C4-2B (cell line): ENCODE measurements at regions not wholly inside any gene's neighbourhood (a gene's known extent, or its start where the extent isn't known, plus 50 kb on each side); places are given as distances from the start of the nearest gene placed in this dataset.

Experiments used
- H3K27ac ChIP-seq: fragments of 450-650 bp; 2 replicates; pipeline ENCODE4 v1.5.1; 2017
- CTCF ChIP-seq: fragments of 450-650 bp; conservative IDR thresholded peaks from 2 replicates; pipeline ENCODE4 v1.5.1; 2017; ENCODE audit warnings: mild to moderate bottlenecking
- ZFX ChIP-seq: fragments of 450-650 bp; IDR thresholded peaks from 2 replicates; pipeline ENCODE4 v1.6.1; 2017

- H3K27ac ChIP-seq: no peak overlapping the region
- TF ChIP-seq ZFX: no peak
- TF ChIP-seq CTCF: no peak
Observed at GRCh38 chr1:29984862-29985605, 738.4 kb downstream of the MATN1 start.

DNA sequence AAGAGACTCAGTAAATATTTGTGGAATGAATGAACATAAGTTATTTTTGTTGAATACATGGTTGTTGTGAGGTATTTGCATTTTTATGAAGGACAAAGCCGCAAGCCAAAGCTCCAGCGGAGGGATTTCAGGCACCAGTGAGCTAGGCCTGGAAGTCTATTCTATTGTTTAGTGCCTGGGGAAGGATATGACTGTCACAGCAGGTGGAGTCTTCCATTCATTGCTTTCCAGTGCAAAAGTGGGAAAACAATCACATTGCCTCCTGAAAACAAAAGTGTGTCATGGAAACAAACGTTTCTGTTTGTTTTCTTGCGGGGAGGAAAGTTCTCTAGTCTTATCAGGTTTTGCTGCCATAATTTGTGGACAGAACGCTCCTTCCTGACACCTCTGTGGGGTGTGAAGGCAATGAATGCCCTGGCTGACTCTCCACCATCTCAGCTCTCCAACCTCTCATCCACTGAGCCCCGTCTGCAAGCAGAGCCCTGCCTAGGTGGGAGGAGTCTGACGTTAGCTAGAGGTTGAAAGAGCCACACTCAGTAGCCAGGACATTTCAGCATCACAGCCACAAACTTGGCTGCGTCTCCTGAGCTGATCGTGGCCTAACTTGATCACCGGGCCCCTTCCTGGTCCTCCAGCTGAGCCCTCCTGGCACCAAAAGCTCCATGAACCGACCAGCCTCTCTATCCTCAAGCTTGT is 739.1 kb downstream of the MATN1 start:
- TF ChIP-seq ZFX (no peak), CTCF (no peak)
- H3K27ac ChIP-seq: no peak overlapping the region

DNA sequence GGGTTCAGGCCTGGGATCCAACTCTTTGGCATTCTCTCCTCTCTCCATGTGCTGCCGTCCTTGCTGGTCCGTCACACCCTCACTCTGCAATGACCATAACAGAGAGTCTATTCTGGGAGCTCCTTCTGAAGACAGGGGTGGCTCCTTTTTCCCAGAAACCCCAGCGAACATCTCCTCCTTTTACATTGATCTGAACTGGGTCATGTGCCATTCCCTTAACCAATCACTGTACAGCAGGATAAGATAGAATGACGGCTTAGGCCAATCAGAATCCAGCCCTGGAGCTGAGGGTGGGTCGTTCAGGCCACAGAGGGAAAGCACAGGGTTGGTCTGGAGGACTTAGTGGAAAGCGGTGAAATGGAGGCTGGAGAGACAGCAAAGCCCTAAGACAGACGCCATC is 740.1 kb downstream of the MATN1 start:
- TF ChIP-seq ZFX (no peak), CTCF (no peak)
- no peak overlapping the region for H3K27ac ChIP-seq

DNA sequence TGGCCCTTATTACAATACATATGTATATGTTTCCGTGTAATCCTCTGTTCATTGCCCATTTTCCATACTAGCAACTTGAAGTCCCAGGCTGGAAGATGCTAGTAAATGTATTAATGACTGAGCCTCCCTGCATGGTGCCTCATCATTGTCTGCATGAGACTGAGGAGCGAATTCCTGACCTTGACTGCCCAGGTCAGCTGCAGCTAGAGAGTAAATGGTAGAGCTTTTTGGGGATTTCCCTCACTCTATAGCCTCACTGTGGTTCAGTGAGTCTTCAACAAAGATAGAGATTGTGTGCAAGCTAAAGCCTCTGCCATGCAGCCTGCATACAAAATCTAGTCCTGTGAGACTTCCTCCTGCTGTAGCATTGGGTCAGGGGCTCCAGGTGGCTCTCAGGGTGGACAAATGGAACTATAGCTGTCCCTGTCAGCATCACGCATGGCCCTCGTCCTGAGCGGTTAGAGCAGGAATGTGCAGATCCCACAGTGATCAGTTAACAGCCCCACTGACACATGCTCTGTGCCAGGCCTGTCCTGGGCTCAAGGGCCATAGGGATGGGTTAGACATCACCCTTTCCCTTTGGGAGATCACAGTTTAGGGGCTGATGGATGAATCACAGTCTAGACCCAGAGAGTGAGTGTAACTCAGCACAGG is 741.7 kb downstream of the MATN1 start:
- H3K27ac ChIP-seq: no peak overlapping the region
- TF ChIP-seq ZFX (no peak), CTCF (no peak)

GRCh38 chr1:29977550-29977949 is 741.2 kb downstream of the PTPRU start:
- H3K27ac ChIP-seq: no peak overlapping the region
- TF ChIP-seq ZFX (no peak), CTCF (no peak)

DNA sequence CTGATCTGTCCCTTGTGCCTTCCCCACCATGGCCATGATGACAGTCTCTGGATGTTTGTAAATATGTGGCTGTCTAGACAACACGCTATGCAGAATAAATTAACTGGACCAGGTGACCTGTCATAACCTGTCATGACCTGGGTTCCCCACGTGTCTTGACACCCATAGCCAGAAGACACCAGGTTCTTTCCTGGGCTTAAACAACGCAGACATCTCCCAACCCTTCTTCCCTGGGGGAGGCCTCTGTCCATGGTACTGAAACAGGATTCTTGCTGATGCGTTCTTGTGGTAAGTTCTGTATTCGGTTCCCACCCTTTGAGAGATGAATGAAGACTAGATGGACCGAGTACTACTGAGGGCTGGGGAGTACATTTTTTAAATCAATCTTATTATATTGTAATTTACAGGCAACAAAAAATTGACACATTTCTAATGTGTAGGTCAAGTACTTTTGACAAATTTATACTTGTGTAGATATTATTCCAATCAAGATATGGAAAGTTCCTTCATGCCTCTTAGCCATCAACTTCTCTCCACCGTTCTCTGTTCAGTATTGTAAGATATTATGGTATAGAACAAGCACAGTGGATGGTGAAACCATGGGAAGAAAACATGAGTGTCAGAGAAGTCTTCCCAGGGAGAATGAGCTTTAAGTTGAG is 738.8 kb downstream of the PTPRU start:
- H3K27ac ChIP-seq: no peak overlapping the region
- no peak for TF ChIP-seq CTCF
- no peak for TF ChIP-seq ZFX

- H3K27ac ChIP-seq: no peak overlapping the region
Observed at GRCh38 chr1:29974316-29974724, 738.0 kb downstream of the PTPRU start.

More at GRCh38 chr1:29974316-29974724, 738.0 kb downstream of the PTPRU start:
- no peak for TF ChIP-seq ZFX
- no peak for TF ChIP-seq CTCF
